ENCODE measurements at regions not wholly inside any gene's neighbourhood (a gene's known extent, or its start where the extent isn't known, plus 50 kb on each side); places are given as distances from the start of the nearest gene placed in this dataset.

DNA sequence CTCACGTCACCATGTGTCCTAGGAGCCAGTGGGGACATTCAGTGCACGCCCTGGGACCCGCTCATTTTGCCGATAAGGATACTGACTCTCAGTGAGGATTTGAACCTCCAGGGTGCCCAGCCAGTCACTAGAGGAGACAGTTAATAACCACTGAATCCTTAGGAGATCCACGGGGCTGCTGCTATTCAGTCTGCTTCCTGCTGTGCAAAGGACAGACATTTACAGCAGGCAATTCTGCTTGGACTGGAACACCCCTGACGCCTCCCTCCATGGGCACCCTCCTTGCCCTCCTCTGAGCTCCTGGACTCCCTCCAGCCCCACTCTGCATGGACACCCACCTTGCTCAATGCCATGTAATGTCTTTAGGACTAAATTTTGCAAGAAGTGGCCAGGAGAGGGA lies 265.5 kb downstream of the EIPR1 start:
- H3K9me3 Mint-ChIP-seq (ENCODE audit: low read depth) = no peaks in the 10 kb centered on the region
- no peak overlapping the region for H3K4me3 Mint-ChIP-seq (ENCODE audit: low read depth)
- no peaks in the 10 kb centered on the region for H3K4me1 Mint-ChIP-seq (ENCODE audit: low read depth)
- no peak overlapping the region for H3K27ac Mint-ChIP-seq
- no peak for TF ChIP-seq CTCF (IDR thresholded peaks at IDR 0.05; ENCODE audit: unreplicated experiment)
- H3K36me3 Mint-ChIP-seq (ENCODE audit: insufficient read depth) = no peaks in the 10 kb centered on the region
- no peaks in the 10 kb centered on the region for H3K27me3 Mint-ChIP-seq
- DNase-seq (ENCODE audit: low spot score, unreplicated experiment) = no peak

- H3K36me3 Mint-ChIP-seq (ENCODE audit: insufficient read depth) = no peaks in the 10 kb centered on the region
- H3K27me3 Mint-ChIP-seq = no peaks in the 10 kb centered on the region
- no peak for DNase-seq (ENCODE audit: low spot score, unreplicated experiment)
- H3K27ac Mint-ChIP-seq = no peak overlapping the region
- no peaks in the 10 kb centered on the region for H3K4me1 Mint-ChIP-seq (ENCODE audit: low read depth)
- no peak overlapping the region for H3K4me3 Mint-ChIP-seq (ENCODE audit: low read depth)
- no peak for TF ChIP-seq CTCF (IDR thresholded peaks at IDR 0.05; ENCODE audit: unreplicated experiment)
- no peaks in the 10 kb centered on the region for H3K9me3 Mint-ChIP-seq (ENCODE audit: low read depth)
Measured at GRCh38 chr2:3110994-3111666, 266.5 kb downstream of the EIPR1 start.

DNA sequence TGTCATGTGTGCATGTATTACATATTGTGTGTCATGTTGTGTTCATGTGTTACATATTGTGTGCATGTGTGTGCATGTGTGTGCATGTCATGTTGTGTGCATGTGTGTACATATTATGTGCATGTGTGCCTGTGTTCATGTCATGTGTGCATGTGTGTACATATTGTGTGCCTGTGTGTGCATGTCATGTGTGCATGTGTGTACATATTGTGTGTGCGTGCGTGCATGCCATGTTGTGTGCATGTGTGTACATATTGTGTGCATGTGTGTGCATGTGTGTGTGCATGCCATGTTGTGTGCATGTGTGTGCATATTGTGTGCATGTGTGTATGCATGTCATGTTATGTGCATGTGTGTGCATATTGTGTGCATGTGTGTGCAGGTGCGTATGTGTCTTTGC lies 267.1 kb downstream of the EIPR1 start:
- Mint-ChIP-seq H3K36me3 (ENCODE audit: insufficient read depth) (no peaks in the 10 kb centered on the region), H3K4me3 (ENCODE audit: low read depth) (no peak overlapping the region), H3K9me3 (ENCODE audit: low read depth) (no peaks in the 10 kb centered on the region), H3K4me1 (ENCODE audit: low read depth) (peaks cover 4% of the 10 kb centered on the region), H3K27ac (no peak overlapping the region), H3K27me3 (no peaks in the 10 kb centered on the region)
- TF ChIP-seq CTCF (IDR thresholded peaks at IDR 0.05; ENCODE audit: unreplicated experiment) = no peak
- no peak for DNase-seq (ENCODE audit: low spot score, unreplicated experiment)

DNA sequence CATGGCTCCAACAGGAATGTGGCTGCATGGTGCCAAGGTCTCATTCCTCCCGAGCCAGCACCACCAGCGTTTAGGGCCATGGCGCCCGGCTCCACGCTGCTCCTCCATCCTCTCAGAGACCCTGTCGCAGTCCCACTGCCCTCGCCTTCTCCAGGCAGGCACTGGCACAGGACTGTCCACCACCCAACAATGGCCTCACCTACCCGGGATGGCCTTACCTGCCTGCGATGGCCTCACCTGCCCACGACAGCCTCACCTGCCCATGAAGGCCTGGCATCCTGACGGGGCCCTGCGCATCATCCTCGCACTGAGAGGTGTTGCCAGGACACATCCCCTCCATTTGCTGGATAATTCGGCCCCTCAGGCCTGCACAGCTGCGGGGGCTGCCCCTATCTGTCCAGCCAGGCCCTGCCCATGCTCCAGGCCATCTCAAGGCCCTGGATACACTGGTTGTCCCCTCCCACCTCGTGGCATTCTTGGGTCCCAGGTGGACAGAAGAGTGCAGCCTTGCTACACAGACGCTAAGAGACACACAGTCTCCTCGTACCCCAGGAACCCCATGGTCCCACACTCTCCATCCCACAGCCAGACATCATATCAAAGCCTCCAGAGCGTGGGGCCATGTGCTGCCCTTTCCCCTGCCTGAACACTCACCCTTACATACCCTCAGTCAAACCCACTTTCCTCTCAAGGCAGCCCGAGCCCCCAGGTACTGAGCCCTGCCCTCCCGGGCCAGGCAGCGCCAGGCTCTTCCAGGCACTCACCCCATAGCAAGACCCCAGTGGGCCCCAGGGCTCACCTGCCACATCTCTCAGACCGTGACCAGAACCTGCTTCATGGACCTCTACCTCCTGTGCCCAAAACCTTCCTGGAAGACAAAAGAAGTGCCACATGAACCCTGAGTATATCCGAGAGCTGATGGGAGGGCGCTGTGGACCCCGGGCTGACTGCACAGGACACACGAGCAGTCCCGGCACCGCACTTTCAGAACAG lies 268.6 kb downstream of the EIPR1 start:
- H3K4me1 Mint-ChIP-seq (ENCODE audit: low read depth) = peaks cover 16% of the 10 kb centered on the region
- no peak for TF ChIP-seq CTCF (IDR thresholded peaks at IDR 0.05; ENCODE audit: unreplicated experiment)
- no peaks in the 10 kb centered on the region for H3K9me3 Mint-ChIP-seq (ENCODE audit: low read depth)
- no peaks in the 10 kb centered on the region for H3K36me3 Mint-ChIP-seq (ENCODE audit: insufficient read depth)
- no peak for DNase-seq (ENCODE audit: low spot score, unreplicated experiment)
- no peak overlapping the region for H3K27ac Mint-ChIP-seq
- no peak overlapping the region for H3K4me3 Mint-ChIP-seq (ENCODE audit: low read depth)
- peaks cover 4% of the 10 kb centered on the region for H3K27me3 Mint-ChIP-seq

DNA sequence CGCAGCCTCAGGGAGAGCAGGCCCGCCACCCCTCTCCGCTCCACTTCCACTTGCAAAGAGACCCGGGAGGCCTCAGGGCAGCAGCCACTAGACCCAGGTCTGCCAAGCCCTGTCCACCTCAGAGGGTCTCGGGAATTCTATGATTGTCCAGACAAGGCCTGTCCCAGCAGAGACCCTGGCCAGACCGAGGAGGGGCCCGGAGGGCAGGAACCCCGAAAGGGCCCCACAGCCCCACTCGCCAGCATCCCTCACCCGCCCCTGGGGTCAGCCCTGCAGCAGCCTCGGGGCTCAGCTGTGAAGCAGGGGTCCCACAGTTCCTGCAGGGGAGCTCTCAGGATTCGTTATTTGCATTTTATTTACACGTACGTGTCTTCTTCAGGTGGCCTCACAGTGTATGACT lies 269.5 kb downstream of the EIPR1 start:
- H3K36me3 Mint-ChIP-seq (ENCODE audit: insufficient read depth) = no peaks in the 10 kb centered on the region
- peaks cover 11% of the 10 kb centered on the region for H3K27me3 Mint-ChIP-seq
- no peak for TF ChIP-seq CTCF (IDR thresholded peaks at IDR 0.05; ENCODE audit: unreplicated experiment)
- H3K9me3 Mint-ChIP-seq (ENCODE audit: low read depth) = no peaks in the 10 kb centered on the region
- peaks cover 16% of the 10 kb centered on the region for H3K4me1 Mint-ChIP-seq (ENCODE audit: low read depth)
- DNase-seq (ENCODE audit: low spot score, unreplicated experiment) = no peak
- H3K4me3 Mint-ChIP-seq (ENCODE audit: low read depth) = no peak overlapping the region
- H3K27ac Mint-ChIP-seq = no peak overlapping the region

Measured in progenitor cell of endocrine pancreas (in vitro differentiated cells).